ENCODE measurements at regions not wholly inside any gene's neighbourhood (a gene's known extent, or its start where the extent isn't known, plus 50 kb on each side); places are given as distances from the start of the nearest gene placed in this dataset.

DNA sequence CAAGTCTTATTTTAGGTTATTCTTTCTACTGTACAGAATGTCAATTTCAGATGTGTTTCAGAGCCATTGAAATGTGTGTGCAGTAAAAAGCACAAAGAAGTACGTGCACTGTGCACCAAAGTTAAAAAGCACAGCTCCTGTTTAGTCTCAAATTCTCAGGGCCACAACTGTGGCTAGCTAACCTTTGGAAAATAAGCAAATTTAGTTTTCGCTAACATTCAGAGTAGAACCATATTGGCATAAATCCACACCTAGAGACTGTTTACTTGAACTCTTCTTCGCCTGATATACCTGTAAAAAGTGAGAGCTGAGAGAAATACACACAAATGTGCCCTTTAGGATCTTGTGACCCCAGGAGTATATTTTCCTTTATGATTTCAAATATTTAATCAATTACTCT lies 353.9 kb downstream of the TFEC start:
- TF ChIP-seq, protein P1, sequence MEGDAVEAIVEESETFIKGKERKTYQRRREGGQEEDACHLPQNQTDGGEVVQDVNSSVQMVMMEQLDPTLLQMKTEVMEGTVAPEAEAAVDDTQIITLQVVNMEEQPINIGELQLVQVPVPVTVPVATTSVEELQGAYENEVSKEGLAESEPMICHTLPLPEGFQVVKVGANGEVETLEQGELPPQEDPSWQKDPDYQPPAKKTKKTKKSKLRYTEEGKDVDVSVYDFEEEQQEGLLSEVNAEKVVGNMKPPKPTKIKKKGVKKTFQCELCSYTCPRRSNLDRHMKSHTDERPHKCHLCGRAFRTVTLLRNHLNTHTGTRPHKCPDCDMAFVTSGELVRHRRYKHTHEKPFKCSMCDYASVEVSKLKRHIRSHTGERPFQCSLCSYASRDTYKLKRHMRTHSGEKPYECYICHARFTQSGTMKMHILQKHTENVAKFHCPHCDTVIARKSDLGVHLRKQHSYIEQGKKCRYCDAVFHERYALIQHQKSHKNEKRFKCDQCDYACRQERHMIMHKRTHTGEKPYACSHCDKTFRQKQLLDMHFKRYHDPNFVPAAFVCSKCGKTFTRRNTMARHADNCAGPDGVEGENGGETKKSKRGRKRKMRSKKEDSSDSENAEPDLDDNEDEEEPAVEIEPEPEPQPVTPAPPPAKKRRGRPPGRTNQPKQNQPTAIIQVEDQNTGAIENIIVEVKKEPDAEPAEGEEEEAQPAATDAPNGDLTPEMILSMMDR (IDR thresholded peaks at IDR 0.05): no peak
- TF ChIP-seq POLR2A (IDR thresholded peaks at IDR 0.05): no peak
